Liver (tissue), 8 donors: ENCODE measurements at regions not wholly inside any gene's neighbourhood (a gene's known extent, or its start where the extent isn't known, plus 50 kb on each side); places are given as distances from the start of the nearest gene placed in this dataset.

ENCODE experiments used
- DNase-seq: peaks from one replicate; pipeline ENCODE4 v3.0.0-alpha.2; 2017; ENCODE audit warnings: low spot score
- H3K27ac ChIP-seq, 2 donors: one replicate each; pipeline ENCODE4 v1.7.0; 2013; ENCODE audit warnings: inconsistent platforms in 2 of 2, low read length in 2 of 2, control low read depth in 1 of 2, low read depth in 1 of 2, mild to moderate bottlenecking in 1 of 2
- H3K27me3 ChIP-seq, 4 donors: one replicate each; pipeline versions ENCODE4 v1.6.1 to v1.7.0; 2013; ENCODE audit warnings: low read length in 3 of 4, inconsistent platforms in 1 of 4, mild to moderate bottlenecking in 1 of 4, moderate library complexity in 1 of 4; ENCODE audit not compliant: control insufficient read depth in 4 of 4, insufficient read depth in 4 of 4
- H3K36me3 ChIP-seq, 4 donors: one replicate each; pipeline versions ENCODE4 v1.6.1 to v1.7.0; 2013; ENCODE audit warnings: low read length in 3 of 4, mild to moderate bottlenecking in 3 of 4, low read depth in 1 of 4, moderate library complexity in 1 of 4; ENCODE audit not compliant: control insufficient read depth in 4 of 4, insufficient read depth in 3 of 4
- H3K4me1 ChIP-seq, 4 donors: one replicate each; pipeline versions ENCODE4 v1.6.1 to v1.7.0; 2013; ENCODE audit warnings: low read length in 3 of 4, mild to moderate bottlenecking in 3 of 4, moderate library complexity in 1 of 4; ENCODE audit not compliant: control insufficient read depth in 4 of 4, insufficient read depth in 4 of 4
- H3K4me3 ChIP-seq, 3 donors: one replicate each; pipeline versions ENCODE4 v1.6.1 to v1.7.0; 2013; ENCODE audit warnings: low read length in 3 of 3, control low read depth in 1 of 3, low read depth in 1 of 3, mild to moderate bottlenecking in 1 of 3
- H3K9ac ChIP-seq, 2 donors: one replicate each; pipeline ENCODE4 v1.7.0; 2013; ENCODE audit warnings: low read length in 2 of 2, mild to moderate bottlenecking in 2 of 2, moderate library complexity in 2 of 2, control low read depth in 1 of 2, low read depth in 1 of 2
- H3K9me3 ChIP-seq, 4 donors: one replicate each; pipeline versions ENCODE4 v1.6.1 to v1.7.0; 2013; ENCODE audit warnings: low read length in 3 of 4; ENCODE audit not compliant: control insufficient read depth in 4 of 4
- ATF3 ChIP-seq: IDR thresholded peaks from 2 replicates; pipeline ENCODE4 v1.6.1; 2016; ENCODE audit warnings: antibody characterized with exemption
- CTCF ChIP-seq: fragments of 150-350 bp; IDR thresholded peaks from 2 replicates; pipeline ENCODE4 v1.5.1; 2017; ENCODE audit warnings: improper control_type of control experiment, low read depth, low read length; ENCODE audit not compliant: missing input control
- EGR1 ChIP-seq, 2 donors: IDR thresholded peaks; 2 replicates each; pipeline ENCODE4 v1.6.1; 2016 to 2018; ENCODE audit warnings: antibody characterized with exemption in 2 of 2, low read depth in 2 of 2
- FOXA1 ChIP-seq: IDR thresholded peaks from 2 replicates; pipeline ENCODE4 v1.6.1; 2016; ENCODE audit warnings: antibody characterized with exemption
- FOXA2 ChIP-seq: IDR thresholded peaks from 2 replicates; pipeline ENCODE4 v1.6.1; 2016; ENCODE audit warnings: antibody characterized with exemption
- GABPA ChIP-seq, 2 donors: IDR thresholded peaks in 1 of 2; conservative IDR thresholded peaks in 1 of 2; 2 replicates each; pipeline ENCODE4 v1.6.1; 2016; ENCODE audit warnings: antibody characterized with exemption in 2 of 2, mild to moderate bottlenecking in 1 of 2, moderate library complexity in 1 of 2
- HNF4A ChIP-seq, 2 donors: conservative IDR thresholded peaks; 2 replicates each; pipeline ENCODE4 v1.6.1; 2016; ENCODE audit warnings: antibody characterized with exemption in 2 of 2, mild to moderate bottlenecking in 2 of 2
- HNF4G ChIP-seq: IDR thresholded peaks from 2 replicates; pipeline ENCODE4 v1.6.1; 2016; ENCODE audit warnings: antibody characterized with exemption
- JUND ChIP-seq, 2 donors: IDR thresholded peaks; 2 replicates each; pipeline ENCODE4 v1.6.1; 2016; ENCODE audit warnings: antibody characterized with exemption in 2 of 2
- MAX ChIP-seq: IDR thresholded peaks from 2 replicates; pipeline ENCODE4 v1.6.1; 2016; ENCODE audit warnings: antibody characterized with exemption
- NR2F2 ChIP-seq: IDR thresholded peaks from 2 replicates; pipeline ENCODE4 v1.6.1; 2016; ENCODE audit warnings: antibody characterized with exemption
- RAD21 ChIP-seq, 2 donors: IDR thresholded peaks; 2 replicates each; pipeline ENCODE4 v1.6.1; 2016; ENCODE audit warnings: antibody characterized with exemption in 2 of 2, mild to moderate bottlenecking in 2 of 2
- REST ChIP-seq: IDR thresholded peaks from 2 replicates; pipeline ENCODE4 v1.6.1; 2016; ENCODE audit warnings: antibody characterized with exemption, mild to moderate bottlenecking
- RXRA ChIP-seq, 2 donors: IDR thresholded peaks; 2 replicates each; pipeline ENCODE4 v1.6.1; 2017 to 2018; ENCODE audit warnings: antibody characterized with exemption in 2 of 2, mild to moderate bottlenecking in 1 of 2
- SP1 ChIP-seq: IDR thresholded peaks from 2 replicates; pipeline ENCODE4 v1.6.1; 2018; ENCODE audit warnings: antibody characterized with exemption, mild to moderate bottlenecking
- YY1 ChIP-seq: IDR thresholded peaks from 2 replicates; pipeline ENCODE4 v1.6.1; 2016; ENCODE audit warnings: antibody characterized with exemption, mild to moderate bottlenecking
- ZBTB33 ChIP-seq: IDR thresholded peaks from 2 replicates; pipeline ENCODE4 v1.6.1; 2016; ENCODE audit warnings: antibody characterized with exemption
- WGBS: extraction: QIAGEN DNeasy Blood & Tissue Kit; methylation state at CpG from one replicate; pipeline ENCODE4 v1.1.7; 2013; 5-methylcytosine and 5-hydroxymethylcytosine counted together
- donor health status: healthy.
- donor health status: healthy.
- donor health status: healthy.
- donor health status: healthy.
- donor health status: healthy.

- no peak for DNase-seq
- no peak overlapping the region for H3K9ac ChIP-seq
- H3K36me3 ChIP-seq = no peaks in the 10 kb centered on the region
- H3K27ac ChIP-seq = no peak overlapping the region
- TF ChIP-seq NR2F2 (no peak), SP1 (no peak), HNF4A (conservative IDR thresholded peaks at IDR 0.05) (no peak), EGR1 (IDR thresholded peaks at IDR 0.05; ENCODE audit: low read depth in 2 of 2) (no peak), ZBTB33 (no peak), JUND (IDR thresholded peaks at IDR 0.05) (no peak), GABPA (IDR thresholded peaks at IDR 0.05 in 1 of 2, conservative IDR thresholded peaks at IDR 0.05 in 1 of 2) (no peak), FOXA2 (no peak)
- peak overlapping the region in 1 of 3 donors; percentile 9 for H3K4me3 ChIP-seq
- 28% methylated on average over 25 of the region's 25 CpGs for WGBS
- peaks cover 0 to 8% (median 1%) of the 10 kb centered on the region in 4 donors for H3K4me1 ChIP-seq
- H3K9me3 ChIP-seq = no peaks in the 10 kb centered on the region
- H3K27me3 ChIP-seq = no peaks in the 10 kb centered on the region
Observed at GRCh38 chr1:168386949-168387586, 106.4 kb downstream of the TBX19 start.

GRCh38 chr1:168386492-168386891, 105.8 kb downstream of the TBX19 start:
- no peaks in the 10 kb centered on the region for H3K36me3 ChIP-seq
- H3K27me3 ChIP-seq = no peaks in the 10 kb centered on the region
- TF ChIP-seq FOXA2 = no peak
- TF ChIP-seq ATF3 = no peak
- no peak for TF ChIP-seq FOXA1
- no peak for TF ChIP-seq HNF4G
- TF ChIP-seq CTCF = no peak
- no peak for TF ChIP-seq RAD21 (IDR thresholded peaks at IDR 0.05)
- WGBS = 73% methylated on average over 2 of the region's 2 CpGs
- H3K9ac ChIP-seq = no peak overlapping the region
- H3K27ac ChIP-seq = no peak overlapping the region
- H3K4me1 ChIP-seq = peaks cover 0 to 3% (median under 1%) of the 10 kb centered on the region in 4 donors
- no peaks in the 10 kb centered on the region for H3K9me3 ChIP-seq
- no peak for DNase-seq
- no peak overlapping the region for H3K4me3 ChIP-seq

GRCh38 chr1:168381850-168382249, 101.2 kb downstream of the TBX19 start:
- Histone ChIP-seq H3K27me3 (no peaks in the 10 kb centered on the region), H3K9ac (no peak overlapping the region), H3K4me3 (no peak overlapping the region), H3K27ac (no peak overlapping the region), H3K9me3 (no peaks in the 10 kb centered on the region), H3K4me1 (no peaks in the 10 kb centered on the region), H3K36me3 (no peaks in the 10 kb centered on the region)
- DNase-seq = no peak
- TF ChIP-seq RAD21 (IDR thresholded peaks at IDR 0.05) = no peak
- no peak for TF ChIP-seq HNF4A (conservative IDR thresholded peaks at IDR 0.05)
- TF ChIP-seq ATF3 = no peak
- TF ChIP-seq YY1 = no peak
- no peak for TF ChIP-seq FOXA1
- no peak for TF ChIP-seq NR2F2
- no peak for TF ChIP-seq SP1
- TF ChIP-seq REST = no peak
- no peak for TF ChIP-seq MAX
- no peak for TF ChIP-seq RXRA (IDR thresholded peaks at IDR 0.05)
- no peak for TF ChIP-seq JUND (IDR thresholded peaks at IDR 0.05)
- no peak for TF ChIP-seq EGR1 (IDR thresholded peaks at IDR 0.05; ENCODE audit: low read depth in 2 of 2)
- no peak for TF ChIP-seq FOXA2
- TF ChIP-seq ZBTB33 = no peak
